ENCODE measurements at regions not wholly inside any gene's neighbourhood (a gene's known extent, or its start where the extent isn't known, plus 50 kb on each side); places are given as distances from the start of the nearest gene placed in this dataset.

GRCh38 chr10:29897430-29897829 lies 162.0 kb downstream of the JCAD start:
- no peaks in the 10 kb centered on the region for H3F3A ChIP-seq (ENCODE audit: low read length, unreplicated experiment)
- DNase-seq (no peak), ATAC-seq (no peak)
- H3K36me3 ChIP-seq (ENCODE audit: low read depth, low read length): no peaks in the 10 kb centered on the region
- TF ChIP-seq EZH2phosphoT487 (IDR thresholded peaks at IDR 0.05; ENCODE audit: borderline replicate concordance, low read length) (no peak), CTCF (conservative IDR thresholded peaks at IDR 0.05; ENCODE audit: low read depth, low read length) (no peak), EZH2 (IDR thresholded peaks at IDR 0.05; ENCODE audit: low read length, unreplicated experiment) (no peak)
- no peaks in the 10 kb centered on the region for H3K27me3 ChIP-seq (ENCODE audit: low read length)
- CTCF ChIA-PET: no interaction called here
- no peak overlapping the region for H2AFZ ChIP-seq (ENCODE audit: low read length)
- no peaks in the 10 kb centered on the region for H3K9me3 ChIP-seq (ENCODE audit: low read length)
- H3K4me3 ChIP-seq (ENCODE audit: low read length): no peak overlapping the region
- H3K9ac ChIP-seq (ENCODE audit: low read length): no peak overlapping the region
- no peak overlapping the region for H3K27ac ChIP-seq (ENCODE audit: low read length)
- H3K9me2 ChIP-seq (replicated peaks; ENCODE audit: low read length): no peaks in the 10 kb centered on the region
- H3K4me1 ChIP-seq (ENCODE audit: insufficient read depth, low read length): no peaks in the 10 kb centered on the region
- H3K79me2 ChIP-seq (ENCODE audit: low read length): no peaks in the 10 kb centered on the region
- POLR2A ChIA-PET (ENCODE audit: unreplicated experiment): no interaction called here
- intact Hi-C loops (cut with micrococcal nuclease): no loop called here
- BruUV-seq (replicated peaks): no TSS peak
- no peaks in the 10 kb centered on the region for H4K20me1 ChIP-seq (ENCODE audit: low read length)
- no peak overlapping the region for H3K4me2 ChIP-seq (ENCODE audit: low read length)

GRCh38 chr10:29896053-29896452 lies 163.3 kb downstream of the JCAD start:
- H3F3A ChIP-seq (ENCODE audit: low read length, unreplicated experiment): no peaks in the 10 kb centered on the region
- no peaks in the 10 kb centered on the region for H3K27me3 ChIP-seq (ENCODE audit: low read length)
- ChIA-PET POLR2A (ENCODE audit: unreplicated experiment) (interaction anchor here (0.6 kb wide), 1 partner anchor 1323 kb away, joined by 4 read pairs; no protein-coding TSS in a partner anchor), CTCF (no interaction called here)
- intact Hi-C loops (cut with micrococcal nuclease): no loop called here
- H3K9me3 ChIP-seq (ENCODE audit: low read length): no peaks in the 10 kb centered on the region
- no peak for ATAC-seq
- no TSS peak for BruUV-seq (replicated peaks)
- no peaks in the 10 kb centered on the region for H3K36me3 ChIP-seq (ENCODE audit: low read depth, low read length)
- H3K4me2 ChIP-seq (ENCODE audit: low read length): no peak overlapping the region
- H3K79me2 ChIP-seq (ENCODE audit: low read length): no peaks in the 10 kb centered on the region
- no peak overlapping the region for H3K9ac ChIP-seq (ENCODE audit: low read length)
- no peak overlapping the region for H3K4me3 ChIP-seq (ENCODE audit: low read length)
- no peaks in the 10 kb centered on the region for H4K20me1 ChIP-seq (ENCODE audit: low read length)
- TF ChIP-seq CTCF (conservative IDR thresholded peaks at IDR 0.05; ENCODE audit: low read depth, low read length) (no peak), EZH2phosphoT487 (IDR thresholded peaks at IDR 0.05; ENCODE audit: borderline replicate concordance, low read length) (no peak), EZH2 (IDR thresholded peaks at IDR 0.05; ENCODE audit: low read length, unreplicated experiment) (no peak)
- H3K4me1 ChIP-seq (ENCODE audit: insufficient read depth, low read length): no peaks in the 10 kb centered on the region
- no peak overlapping the region for H2AFZ ChIP-seq (ENCODE audit: low read length)
- H3K27ac ChIP-seq (ENCODE audit: low read length): no peak overlapping the region
- no peak for DNase-seq
- H3K9me2 ChIP-seq (replicated peaks; ENCODE audit: low read length): no peaks in the 10 kb centered on the region

- ATAC-seq: no peak
- no peak overlapping the region for H3K4me2 ChIP-seq (ENCODE audit: low read length)
- no peak for DNase-seq
- CTCF ChIA-PET: no interaction called here
- no TSS peak for BruUV-seq (replicated peaks)
- H2AFZ ChIP-seq (ENCODE audit: low read length): no peak overlapping the region
- no peaks in the 10 kb centered on the region for H3K36me3 ChIP-seq (ENCODE audit: low read depth, low read length)
- H4K20me1 ChIP-seq (ENCODE audit: low read length): no peaks in the 10 kb centered on the region
- no peak overlapping the region for H3K4me3 ChIP-seq (ENCODE audit: low read length)
- POLR2A ChIA-PET (ENCODE audit: unreplicated experiment): interaction anchor here (0.6 kb wide), 1 partner anchor 1322 kb away, joined by 4 read pairs; no protein-coding TSS in a partner anchor
- intact Hi-C loops (cut with micrococcal nuclease): no loop called here
- H3K9me2 ChIP-seq (replicated peaks; ENCODE audit: low read length): no peaks in the 10 kb centered on the region
- H3K9me3 ChIP-seq (ENCODE audit: low read length): no peaks in the 10 kb centered on the region
- no peak overlapping the region for H3K27ac ChIP-seq (ENCODE audit: low read length)
- H3K27me3 ChIP-seq (ENCODE audit: low read length): no peaks in the 10 kb centered on the region
- H3F3A ChIP-seq (ENCODE audit: low read length, unreplicated experiment): no peaks in the 10 kb centered on the region
- no peaks in the 10 kb centered on the region for H3K4me1 ChIP-seq (ENCODE audit: insufficient read depth, low read length)
- no peak for TF ChIP-seq EZH2phosphoT487 (IDR thresholded peaks at IDR 0.05; ENCODE audit: borderline replicate concordance, low read length)
- TF ChIP-seq EZH2 (IDR thresholded peaks at IDR 0.05; ENCODE audit: low read length, unreplicated experiment): no peak
- no peak overlapping the region for H3K9ac ChIP-seq (ENCODE audit: low read length)
- H3K79me2 ChIP-seq (ENCODE audit: low read length): no peaks in the 10 kb centered on the region
Observed at GRCh38 chr10:29895456-29895855, 163.9 kb downstream of the JCAD start.
